ENCODE measurements at regions not wholly inside any gene's neighbourhood (a gene's known extent, or its start where the extent isn't known, plus 50 kb on each side); places are given as distances from the start of the nearest gene placed in this dataset.

DNA sequence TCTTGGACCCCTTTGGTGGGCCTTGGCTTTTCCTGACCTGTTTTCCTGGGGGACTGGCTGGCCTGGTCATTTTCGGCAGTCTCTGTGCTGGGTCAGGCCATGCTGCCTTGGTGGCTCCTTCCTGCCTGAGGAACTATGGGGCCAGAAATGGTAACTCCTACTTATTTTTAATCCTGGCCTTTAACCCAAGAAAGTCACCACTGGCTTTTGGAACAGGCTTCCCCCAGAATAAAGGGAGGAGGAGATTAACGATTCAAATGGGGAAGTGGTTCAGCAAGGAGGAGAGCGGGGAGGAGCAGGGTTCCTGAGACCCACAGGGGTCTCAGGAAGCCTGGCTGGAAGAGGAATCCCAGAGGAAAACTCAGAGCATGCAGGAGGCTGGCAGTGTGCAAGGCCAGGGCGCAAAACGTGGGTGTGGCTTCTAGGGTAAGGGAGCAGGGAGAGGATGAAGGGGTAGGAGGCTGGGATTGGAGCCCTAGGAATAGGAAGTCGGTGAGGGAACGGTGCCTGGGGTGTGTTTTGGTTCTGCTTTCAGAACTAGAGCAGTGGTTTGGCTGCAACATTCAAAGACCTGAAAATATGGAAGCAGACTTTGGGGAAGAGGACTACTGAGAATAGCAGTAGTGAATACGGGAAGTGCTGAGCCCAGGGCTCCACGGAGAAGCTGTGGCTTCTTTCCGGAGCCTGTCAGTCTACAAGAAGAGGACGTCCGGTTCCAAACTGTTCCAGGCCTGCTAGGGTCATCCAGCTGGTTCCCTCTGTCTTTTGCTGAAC lies 271.1 kb upstream of the KLF4 start:
- Histone ChIP-seq H3K9ac (ENCODE audit: low read length) (no peak overlapping the region), H3K79me2 (ENCODE audit: control insufficient read depth, insufficient read depth, low read length, poor library complexity) (no peaks in the 10 kb centered on the region), H3K36me3 (ENCODE audit: control insufficient read depth in 1 of 2, insufficient read depth in 2 of 2, low read length in 2 of 2) (no peaks in the 10 kb centered on the region), H3K27me3 (ENCODE audit: insufficient read depth, low read length) (no peaks in the 10 kb centered on the region), H3K14ac (ENCODE audit: low read length) (no peak overlapping the region), H3K4ac (ENCODE audit: low read depth, low read length) (no peak overlapping the region), H2BK5ac (ENCODE audit: low read depth, low read length, poor library complexity) (no peak overlapping the region), H3K4me1 (ENCODE audit: control insufficient read depth in 1 of 2, insufficient read depth in 2 of 2, low read length in 2 of 2) (no peaks in the 10 kb centered on the region), H2AK5ac (ENCODE audit: low read length) (no peak overlapping the region), H3K9me3 (ENCODE audit: insufficient read depth, low read depth, low read length) (no peaks in the 10 kb centered on the region), H3K79me1 (ENCODE audit: low read length) (peaks cover 2% of the 10 kb centered on the region), H3K23ac (ENCODE audit: low read length) (no peak overlapping the region), H3K4me3 (ENCODE audit: low read depth, low read length) (no peak overlapping the region), H3K4me2 (ENCODE audit: low read length) (no peak overlapping the region), H2BK120ac (ENCODE audit: insufficient read depth, low read length, poor library complexity) (no peak overlapping the region), H3K27ac (ENCODE audit: low read depth, low read length) (no peak overlapping the region), H3K18ac (ENCODE audit: low read length) (no peak overlapping the region), H4K12ac (ENCODE audit: low read depth, low read length) (no peak overlapping the region), H4K8ac (ENCODE audit: low read depth, low read length) (no peak overlapping the region), H2AFZ (ENCODE audit: insufficient read depth, low read length, poor library complexity) (no peak overlapping the region), H2BK12ac (ENCODE audit: low read length) (no peak overlapping the region), H4K91ac (ENCODE audit: low read depth, low read length) (no peak overlapping the region)
- peak in 1 of 2 donors; percentile 34 for DNase-seq
- no CpG with 5 or more reads among the region's 12 CpGs for WGBS (ENCODE audit: extremely low coverage, insufficient coverage, insufficient read length)

DNA sequence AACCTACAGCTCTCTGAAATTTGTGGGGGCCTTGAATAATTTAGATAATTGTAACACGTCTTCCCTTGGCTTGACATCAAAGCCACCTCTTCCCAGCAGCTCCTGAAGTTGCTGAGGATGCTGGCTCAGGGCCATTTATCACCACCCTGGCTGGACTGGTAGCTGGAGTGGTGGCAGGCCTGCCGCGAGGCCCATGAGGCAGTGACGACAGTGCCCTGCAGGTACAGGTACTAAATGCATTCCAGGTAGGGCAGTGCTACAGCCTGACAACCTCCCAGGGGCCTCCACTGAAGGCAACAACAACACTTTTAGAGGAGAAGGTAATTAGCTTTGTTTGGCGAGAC lies 270.2 kb upstream of the KLF4 start:
- Histone ChIP-seq H4K12ac (ENCODE audit: low read depth, low read length) (no peak overlapping the region), H3K79me1 (ENCODE audit: low read length) (peaks cover 2% of the 10 kb centered on the region), H2BK120ac (ENCODE audit: insufficient read depth, low read length, poor library complexity) (no peak overlapping the region), H3K4me2 (ENCODE audit: low read length) (no peak overlapping the region), H3K4me1 (ENCODE audit: control insufficient read depth in 1 of 2, insufficient read depth in 2 of 2, low read length in 2 of 2) (peaks cover 2 to 5% of the 10 kb centered on the region in 2 experiments), H4K8ac (ENCODE audit: low read depth, low read length) (no peak overlapping the region), H3K36me3 (ENCODE audit: control insufficient read depth in 1 of 2, insufficient read depth in 2 of 2, low read length in 2 of 2) (no peaks in the 10 kb centered on the region), H3K14ac (ENCODE audit: low read length) (no peak overlapping the region), H3K9ac (ENCODE audit: low read length) (no peak overlapping the region), H4K91ac (ENCODE audit: low read depth, low read length) (no peak overlapping the region), H3K18ac (ENCODE audit: low read length) (no peak overlapping the region), H2BK5ac (ENCODE audit: low read depth, low read length, poor library complexity) (no peak overlapping the region), H3K23ac (ENCODE audit: low read length) (no peak overlapping the region), H3K27me3 (ENCODE audit: insufficient read depth, low read length) (no peaks in the 10 kb centered on the region), H2BK12ac (ENCODE audit: low read length) (no peak overlapping the region), H2AFZ (ENCODE audit: insufficient read depth, low read length, poor library complexity) (no peak overlapping the region), H3K27ac (ENCODE audit: low read depth, low read length) (no peak overlapping the region), H2AK5ac (ENCODE audit: low read length) (no peak overlapping the region), H3K4ac (ENCODE audit: low read depth, low read length) (no peak overlapping the region), H3K4me3 (ENCODE audit: low read depth, low read length) (no peak overlapping the region), H3K9me3 (ENCODE audit: insufficient read depth, low read depth, low read length) (no peaks in the 10 kb centered on the region), H3K79me2 (ENCODE audit: control insufficient read depth, insufficient read depth, low read length, poor library complexity) (no peaks in the 10 kb centered on the region)
- no CpG with 5 or more reads among the region's 5 CpGs for WGBS (ENCODE audit: extremely low coverage, insufficient coverage, insufficient read length)
- peak; percentile 46 to 59 for DNase-seq

DNA sequence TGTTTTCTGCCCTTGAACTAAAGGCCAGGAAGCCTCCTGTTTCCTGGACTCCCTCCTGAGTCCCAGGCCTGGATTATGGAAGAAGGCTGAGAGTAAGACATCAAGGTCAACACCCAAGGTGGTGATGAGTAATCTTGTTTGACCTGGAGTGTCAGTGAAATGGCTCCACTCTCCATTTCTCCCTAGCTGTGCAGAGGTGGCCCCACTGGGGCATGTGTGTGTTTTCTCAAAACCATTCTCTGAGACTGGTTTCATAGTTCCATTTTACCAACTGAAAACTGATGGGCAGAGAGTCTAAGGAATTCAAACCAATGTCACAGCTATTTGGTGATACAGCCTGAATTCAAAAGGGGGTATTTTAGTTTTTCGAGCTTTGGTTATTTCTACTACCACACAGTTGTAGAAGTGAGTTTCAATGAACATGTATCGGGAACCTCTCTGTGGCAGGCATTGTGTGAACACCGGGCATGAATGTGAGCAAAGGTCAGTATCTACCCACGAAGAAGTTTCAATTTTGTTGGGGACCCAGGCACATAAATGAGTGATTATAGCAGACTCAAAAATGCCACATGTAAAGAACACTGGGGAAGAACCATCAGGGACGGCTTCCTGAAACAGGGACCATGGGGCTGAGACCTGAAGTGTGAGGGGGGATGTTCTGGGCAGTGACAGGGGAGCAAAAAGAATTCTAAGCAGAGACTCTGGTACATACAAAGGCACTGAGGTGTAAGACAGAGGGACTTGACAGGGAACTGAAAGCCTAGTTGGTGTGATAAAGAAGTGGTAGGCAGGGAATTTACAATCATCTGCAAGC lies 269.6 kb upstream of the KLF4 start:
- WGBS (ENCODE audit: extremely low coverage, insufficient coverage, insufficient read length): no CpG with 5 or more reads among the region's 5 CpGs
- Histone ChIP-seq H2AFZ (ENCODE audit: insufficient read depth, low read length, poor library complexity) (no peak overlapping the region), H3K27me3 (ENCODE audit: insufficient read depth, low read length) (no peaks in the 10 kb centered on the region), H3K27ac (ENCODE audit: low read depth, low read length) (no peak overlapping the region), H3K9ac (ENCODE audit: low read length) (no peak overlapping the region), H4K91ac (ENCODE audit: low read depth, low read length) (no peak overlapping the region), H3K4ac (ENCODE audit: low read depth, low read length) (no peak overlapping the region), H3K23ac (ENCODE audit: low read length) (no peak overlapping the region), H3K36me3 (ENCODE audit: control insufficient read depth in 1 of 2, insufficient read depth in 2 of 2, low read length in 2 of 2) (no peaks in the 10 kb centered on the region), H4K12ac (ENCODE audit: low read depth, low read length) (no peak overlapping the region), H3K4me2 (ENCODE audit: low read length) (no peak overlapping the region), H3K79me1 (ENCODE audit: low read length) (peaks cover 2% of the 10 kb centered on the region), H2BK5ac (ENCODE audit: low read depth, low read length, poor library complexity) (no peak overlapping the region), H3K79me2 (ENCODE audit: control insufficient read depth, insufficient read depth, low read length, poor library complexity) (no peaks in the 10 kb centered on the region), H3K4me3 (ENCODE audit: low read depth, low read length) (no peak overlapping the region), H3K18ac (ENCODE audit: low read length) (no peak overlapping the region), H3K14ac (ENCODE audit: low read length) (no peak overlapping the region), H2BK12ac (ENCODE audit: low read length) (peak overlapping the region; percentile 56), H2BK120ac (ENCODE audit: insufficient read depth, low read length, poor library complexity) (no peak overlapping the region), H3K4me1 (ENCODE audit: control insufficient read depth in 1 of 2, insufficient read depth in 2 of 2, low read length in 2 of 2) (peaks cover 3 to 6% of the 10 kb centered on the region in 2 experiments), H4K8ac (ENCODE audit: low read depth, low read length) (no peak overlapping the region), H3K9me3 (ENCODE audit: insufficient read depth, low read depth, low read length) (no peaks in the 10 kb centered on the region), H2AK5ac (ENCODE audit: low read length) (no peak overlapping the region)
- no peak for DNase-seq

DNA sequence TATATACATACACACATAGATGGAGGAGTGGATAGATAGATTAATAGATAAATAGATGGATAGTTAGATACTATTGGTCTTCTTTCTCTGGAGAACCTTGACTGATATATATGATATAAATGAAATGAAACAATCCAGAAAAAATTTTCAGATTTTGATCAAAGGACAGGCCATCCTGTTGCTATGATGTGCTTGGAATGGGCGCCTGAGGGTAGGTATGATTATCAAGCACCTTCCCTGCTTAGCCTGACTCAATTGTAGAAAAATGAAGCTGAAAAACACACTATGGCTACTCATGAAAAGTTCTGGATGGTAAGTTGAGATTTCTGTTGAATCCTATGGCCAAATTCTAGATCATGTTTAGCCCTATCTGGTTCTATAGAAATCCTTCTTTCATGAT lies 266.5 kb upstream of the KLF4 start:
- no peak overlapping the region for H2BK12ac ChIP-seq (ENCODE audit: low read length)
- WGBS (ENCODE audit: extremely low coverage, insufficient coverage, insufficient read length): no CpG with 5 or more reads among the region's 1 CpG
- H4K12ac ChIP-seq (ENCODE audit: low read depth, low read length): no peak overlapping the region
- H3K79me1 ChIP-seq (ENCODE audit: low read length): peaks cover 2% of the 10 kb centered on the region
- no peak overlapping the region for H3K9ac ChIP-seq (ENCODE audit: low read length)
- H3K18ac ChIP-seq (ENCODE audit: low read length): no peak overlapping the region
- H4K91ac ChIP-seq (ENCODE audit: low read depth, low read length): no peak overlapping the region
- H3K27me3 ChIP-seq (ENCODE audit: insufficient read depth, low read length): no peaks in the 10 kb centered on the region
- H3K4me3 ChIP-seq (ENCODE audit: low read depth, low read length): no peak overlapping the region
- no peak overlapping the region for H2AK5ac ChIP-seq (ENCODE audit: low read length)
- no peak overlapping the region for H4K8ac ChIP-seq (ENCODE audit: low read depth, low read length)
- no peak overlapping the region for H3K23ac ChIP-seq (ENCODE audit: low read length)
- DNase-seq: peak; percentile 75 to 91
- H3K4me2 ChIP-seq (ENCODE audit: low read length): no peak overlapping the region
- H2BK5ac ChIP-seq (ENCODE audit: low read depth, low read length, poor library complexity): no peak overlapping the region
- no peak overlapping the region for H3K27ac ChIP-seq (ENCODE audit: low read depth, low read length)
- H2BK120ac ChIP-seq (ENCODE audit: insufficient read depth, low read length, poor library complexity): no peak overlapping the region
- H3K14ac ChIP-seq (ENCODE audit: low read length): no peak overlapping the region
- no peak overlapping the region for H2AFZ ChIP-seq (ENCODE audit: insufficient read depth, low read length, poor library complexity)
- H3K36me3 ChIP-seq (ENCODE audit: control insufficient read depth in 1 of 2, insufficient read depth in 2 of 2, low read length in 2 of 2): no peaks in the 10 kb centered on the region
- H3K4ac ChIP-seq (ENCODE audit: low read depth, low read length): no peak overlapping the region
- H3K9me3 ChIP-seq (ENCODE audit: insufficient read depth, low read depth, low read length): no peaks in the 10 kb centered on the region
- H3K79me2 ChIP-seq (ENCODE audit: control insufficient read depth, insufficient read depth, low read length, poor library complexity): no peaks in the 10 kb centered on the region
- H3K4me1 ChIP-seq (ENCODE audit: control insufficient read depth in 1 of 2, insufficient read depth in 2 of 2, low read length in 2 of 2): peaks cover 6% of the 10 kb centered on the region in 2 experiments
